SK-N-MC (cell line): ENCODE measurements at regions not wholly inside any gene's neighbourhood (a gene's known extent, or its start where the extent isn't known, plus 50 kb on each side); places are given as distances from the start of the nearest gene placed in this dataset.

Experiments used
- DNase-seq: peaks from one replicate; pipeline ENCODE4 v3.0.0-alpha.2; 2011; ENCODE audit warnings: low read depth, low spot score
- H3K27ac ChIP-seq: fragments of 200-600 bp; sonication (generic); 2 replicates; pipeline ENCODE4 v1.5.1; 2016; ENCODE audit warnings: mixed run types
- H3K36me3 ChIP-seq: fragments of 200-600 bp; sonication (generic); 2 replicates; pipeline ENCODE4 v1.6.1; 2017; ENCODE audit warnings: antibody characterized with exemption, low read length, mixed read lengths; ENCODE audit not compliant: insufficient read depth
- H3K4me3 ChIP-seq: fragments of 200-600 bp; sonication (generic); 2 replicates; pipeline ENCODE4 v1.5.1; 2016
- H3K9ac ChIP-seq: fragments of 200-600 bp; sonication (generic); 2 replicates; pipeline ENCODE4 v1.8.0; 2017; ENCODE audit warnings: mixed run types, mixed read lengths; ENCODE audit not compliant: insufficient read length
- H3K9me3 ChIP-seq: fragments of 200-600 bp; sonication (generic); 2 replicates; pipeline ENCODE4 v1.6.1; 2017; ENCODE audit warnings: low read depth, mild to moderate bottlenecking, antibody characterized with exemption, low read length, moderate library complexity, mixed read lengths
- EZH2 ChIP-seq: fragments of 200-600 bp; sonication (generic); IDR thresholded peaks from one replicate; pipeline ENCODE4 v1.6.1; 2017; ENCODE audit warnings: antibody characterized with exemption
- FOXP2 ChIP-seq: optimal IDR thresholded peaks from 2 replicates; pipeline ENCODE3; 2011; ENCODE audit warnings: mild to moderate bottlenecking, moderate library complexity; ENCODE audit not compliant: insufficient read depth; ENCODE audit errors: extremely low read length, control extremely low read depth
- POLR2AphosphoS5 ChIP-seq: IDR thresholded peaks from 2 replicates; pipeline ENCODE4 v1.6.1; 2012; ENCODE audit warnings: mild to moderate bottlenecking, low read depth, low read length, borderline replicate concordance

DNA sequence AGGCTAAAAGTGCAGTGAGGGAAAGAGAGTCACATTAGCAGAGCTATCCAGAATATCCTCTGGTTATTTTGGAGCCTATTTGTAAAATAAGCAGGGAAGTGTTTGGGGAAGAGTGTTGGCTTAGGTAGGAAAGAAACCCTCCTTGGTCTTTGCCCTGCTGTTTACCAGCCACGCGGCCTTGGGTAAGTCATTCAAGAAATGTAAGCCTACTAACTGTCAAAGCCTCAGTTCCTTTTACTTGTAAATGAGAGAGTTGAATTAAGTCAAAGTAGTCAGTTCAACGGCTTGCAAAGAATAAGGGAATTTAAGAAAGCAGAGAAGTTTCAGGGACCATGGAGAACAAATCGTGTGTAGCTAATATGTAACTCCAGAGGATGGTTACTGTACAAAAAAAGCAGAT, 75.8 kb upstream of the TNC start:
- Histone ChIP-seq H3K4me3 (no peak overlapping the region), H3K27ac (no peak overlapping the region), H3K9me3 (0 out of 2 replicates have a peak, but pooled peaks cover 3% of the 10 kb centered on the region), H3K36me3 (no peaks in the 10 kb centered on the region), H3K9ac (no peak overlapping the region)
- TF ChIP-seq EZH2 (no peak), POLR2AphosphoS5 (no peak), FOXP2 (no peak)
- DNase-seq = no peak

DNA sequence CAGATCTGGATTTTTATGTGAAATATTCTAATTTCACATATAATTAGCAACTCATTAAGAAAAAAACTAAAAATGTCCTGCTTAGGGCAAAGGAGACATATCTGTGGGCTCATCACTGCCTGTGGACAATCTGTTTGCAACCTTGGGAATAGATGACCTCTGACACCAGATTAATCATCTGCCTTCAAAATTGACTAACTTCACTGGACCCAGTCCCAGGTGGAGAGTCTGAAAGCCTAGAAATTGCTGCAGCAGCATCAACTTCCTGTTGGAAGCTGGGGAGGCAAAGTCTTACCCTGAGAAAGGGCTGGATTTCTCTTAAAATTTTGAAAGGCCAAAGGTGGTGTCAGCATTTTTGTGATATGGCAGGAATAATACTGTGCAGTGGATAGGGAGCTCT, 76.3 kb upstream of the TNC start:
- Histone ChIP-seq H3K9me3 (0 out of 2 replicates have a peak, but pooled peaks cover 3% of the 10 kb centered on the region), H3K27ac (no peak overlapping the region), H3K36me3 (no peaks in the 10 kb centered on the region), H3K9ac (no peak overlapping the region), H3K4me3 (no peak overlapping the region)
- TF ChIP-seq EZH2 = no peak
- no peak for TF ChIP-seq POLR2AphosphoS5
- TF ChIP-seq FOXP2 = no peak
- no peak for DNase-seq

DNA sequence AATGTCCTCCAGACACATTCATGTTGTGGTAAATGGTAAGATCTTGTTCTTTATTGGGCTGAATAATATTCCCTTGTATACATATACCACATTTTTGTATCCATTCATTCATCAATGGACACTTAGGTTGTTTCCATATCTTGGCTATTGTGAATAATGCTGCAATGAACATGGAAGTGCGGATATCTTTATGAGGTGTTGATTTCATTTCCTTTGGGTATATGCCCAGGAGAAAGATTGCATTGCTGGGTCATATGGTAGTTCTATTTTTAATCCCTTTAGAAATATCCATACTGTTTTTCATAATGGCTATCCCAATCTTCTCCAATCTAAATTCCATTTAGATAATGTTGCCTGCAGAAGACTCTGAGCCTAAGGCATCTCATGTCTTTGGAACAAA, 78.0 kb upstream of the TNC start:
- no peaks in the 10 kb centered on the region for H3K9me3 ChIP-seq
- no peak overlapping the region for H3K4me3 ChIP-seq
- H3K27ac ChIP-seq = no peak overlapping the region
- no peak overlapping the region for H3K9ac ChIP-seq
- DNase-seq = no peak
- no peak for TF ChIP-seq FOXP2
- TF ChIP-seq EZH2 = no peak
- no peak for TF ChIP-seq POLR2AphosphoS5
- H3K36me3 ChIP-seq = no peaks in the 10 kb centered on the region

DNA sequence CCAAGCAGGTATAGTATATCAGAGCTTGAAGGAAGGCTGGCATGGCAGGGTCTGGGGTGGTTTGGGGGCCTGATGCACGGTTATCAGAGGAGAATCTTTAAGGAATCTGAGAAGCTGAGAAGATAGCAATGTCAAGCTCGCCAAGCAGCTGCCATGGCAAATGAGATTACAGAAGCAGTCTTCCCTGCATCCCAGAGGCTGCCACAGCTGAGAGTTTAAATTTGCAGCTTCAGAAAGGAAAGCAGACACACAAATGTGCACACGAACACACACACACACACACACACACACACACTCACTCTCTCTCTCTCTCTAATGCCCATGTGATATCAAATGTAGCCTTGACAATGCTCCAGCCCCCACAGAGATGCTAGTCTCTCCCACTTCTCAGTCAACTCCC, 79.0 kb upstream of the TNC start:
- TF ChIP-seq FOXP2 (no peak), EZH2 (no peak), POLR2AphosphoS5 (no peak)
- Histone ChIP-seq H3K4me3 (no peak overlapping the region), H3K27ac (no peak overlapping the region), H3K9me3 (no peaks in the 10 kb centered on the region), H3K36me3 (no peaks in the 10 kb centered on the region), H3K9ac (no peak overlapping the region)
- DNase-seq = no peak

DNA sequence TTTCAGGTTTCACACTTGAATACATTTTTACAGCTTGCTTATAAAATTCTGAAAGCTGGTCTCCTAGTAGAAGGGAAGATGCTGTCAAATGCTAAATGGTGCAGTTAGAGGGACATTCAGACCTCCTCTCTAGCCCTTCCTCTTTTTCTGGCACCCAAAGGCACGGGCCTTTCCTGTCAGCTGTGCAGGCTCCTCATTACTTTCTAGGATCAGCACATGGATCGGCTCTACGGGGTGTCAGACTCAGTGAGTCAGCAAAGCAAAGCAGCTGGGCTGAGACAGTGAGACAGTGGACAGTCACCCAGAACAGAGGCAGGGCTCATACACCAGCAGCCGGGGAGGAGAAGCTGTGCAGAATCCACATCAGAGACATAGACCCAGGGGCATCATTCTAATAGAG, 80.0 kb upstream of the TNC start:
- no peaks in the 10 kb centered on the region for H3K36me3 ChIP-seq
- no peak for TF ChIP-seq EZH2
- TF ChIP-seq FOXP2 = no peak
- no peak for TF ChIP-seq POLR2AphosphoS5
- no peak overlapping the region for H3K9ac ChIP-seq
- no peak for DNase-seq
- no peak overlapping the region for H3K27ac ChIP-seq
- no peak overlapping the region for H3K4me3 ChIP-seq
- no peaks in the 10 kb centered on the region for H3K9me3 ChIP-seq

DNA sequence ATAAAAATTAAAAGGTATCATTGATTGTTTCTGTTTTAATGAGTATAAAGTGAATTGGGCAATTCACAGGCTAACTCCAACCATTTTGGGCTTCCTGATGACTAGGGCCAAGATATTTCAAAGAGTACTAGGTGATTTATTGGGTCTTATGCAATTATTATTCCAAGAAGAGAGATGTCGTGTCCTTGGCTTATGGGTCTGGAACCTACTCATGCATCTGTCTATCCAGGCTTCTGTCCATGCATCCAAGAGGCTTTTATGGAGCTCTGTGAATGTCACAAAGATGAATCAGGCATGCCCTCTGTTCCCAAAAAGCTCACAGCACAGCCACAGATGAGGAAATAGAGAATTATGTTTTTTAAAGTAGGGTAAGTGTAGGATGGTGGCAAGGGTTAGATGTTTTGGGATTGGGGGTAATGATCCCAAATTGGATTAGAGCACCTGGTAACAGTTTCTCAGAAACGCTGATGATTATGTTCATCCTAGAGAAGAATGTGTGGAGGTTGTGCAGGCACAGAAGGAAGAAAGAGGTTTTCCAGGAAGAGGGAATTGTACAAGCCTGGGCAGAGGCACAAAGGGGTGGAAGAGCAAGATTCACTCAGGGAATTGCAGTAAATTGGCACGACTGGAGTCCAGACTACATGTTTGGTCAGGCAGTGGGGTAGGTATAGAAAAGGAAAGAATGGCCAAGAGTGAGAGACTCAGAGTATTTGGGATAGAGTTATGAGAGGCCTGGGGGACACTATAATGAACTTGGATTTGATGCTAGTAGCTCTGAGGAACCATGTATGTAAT, 83.0 kb upstream of the TNC start:
- Histone ChIP-seq H3K4me3 (no peak overlapping the region), H3K9me3 (no peaks in the 10 kb centered on the region), H3K9ac (no peak overlapping the region), H3K27ac (no peak overlapping the region), H3K36me3 (no peaks in the 10 kb centered on the region)
- DNase-seq = no peak
- no peak for TF ChIP-seq EZH2
- TF ChIP-seq POLR2AphosphoS5 = no peak
- no peak for TF ChIP-seq FOXP2

DNA sequence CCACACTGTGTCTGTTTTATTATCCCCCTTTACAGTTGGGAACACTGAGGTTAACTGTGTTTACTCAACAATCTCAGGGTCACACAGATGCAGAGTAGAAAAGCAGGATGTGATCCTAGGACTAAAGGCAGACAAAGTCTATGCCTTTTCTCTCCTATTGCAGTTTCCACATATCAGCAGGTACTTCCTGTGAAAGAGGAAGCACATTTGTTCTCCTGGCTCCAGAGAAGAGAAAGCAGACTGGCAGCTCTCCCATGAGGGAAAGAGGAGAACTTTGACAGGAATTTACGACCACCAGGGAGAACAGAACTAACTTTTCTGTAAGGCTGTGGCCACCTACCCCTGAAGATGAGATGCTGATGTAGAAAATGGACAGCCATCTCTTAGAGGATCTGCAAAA, 84.2 kb upstream of the TNC start:
- no peak overlapping the region for H3K9ac ChIP-seq
- no peaks in the 10 kb centered on the region for H3K36me3 ChIP-seq
- H3K4me3 ChIP-seq = no peak overlapping the region
- TF ChIP-seq EZH2 = no peak
- no peak for TF ChIP-seq FOXP2
- TF ChIP-seq POLR2AphosphoS5 = no peak
- no peak for DNase-seq
- peak overlapping the region; percentile 39; the same call in 1 of the 2 replicates for H3K27ac ChIP-seq
- H3K9me3 ChIP-seq = no peaks in the 10 kb centered on the region

DNA sequence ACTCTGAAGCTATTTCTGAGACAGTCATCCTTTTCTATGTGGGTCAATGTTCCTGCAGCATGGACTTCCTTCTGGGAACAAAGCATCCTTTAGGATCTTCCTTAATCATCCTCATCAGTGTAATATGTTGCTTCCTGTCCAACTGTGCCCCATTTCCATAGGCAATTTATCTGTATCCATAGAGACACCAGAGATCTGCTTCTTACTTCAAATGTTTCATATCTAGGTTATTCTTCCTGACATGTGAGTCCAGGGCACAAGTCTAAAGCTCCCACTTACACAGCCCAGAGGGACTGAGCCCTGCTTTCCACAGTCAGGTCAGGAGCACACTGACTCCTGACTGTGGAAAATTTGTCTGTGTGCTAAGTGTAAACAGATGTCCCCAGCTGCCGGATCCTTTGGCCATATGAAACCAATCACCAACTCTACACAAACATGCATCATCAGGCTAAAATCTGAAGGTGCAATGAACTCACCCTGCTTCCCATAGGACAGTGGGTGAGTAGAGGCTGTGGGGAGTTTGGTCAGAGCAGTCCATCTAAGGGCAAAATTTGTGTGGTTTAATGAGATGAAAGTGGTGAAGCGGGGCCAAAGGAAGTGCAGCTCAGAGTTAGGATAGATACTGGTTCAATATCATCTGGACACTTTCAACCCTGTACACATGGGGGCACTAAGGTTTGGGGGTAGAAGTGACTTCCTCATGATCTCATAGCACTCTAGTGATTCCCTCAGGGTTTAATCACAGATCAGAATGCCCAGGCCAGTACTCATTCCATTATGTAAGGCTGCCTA, 85.2 kb upstream of the TNC start:
- Histone ChIP-seq H3K27ac (no peak overlapping the region), H3K36me3 (no peaks in the 10 kb centered on the region), H3K9ac (no peak overlapping the region), H3K4me3 (no peak overlapping the region), H3K9me3 (no peaks in the 10 kb centered on the region)
- TF ChIP-seq POLR2AphosphoS5 (no peak), EZH2 (no peak), FOXP2 (no peak)
- DNase-seq = no peak

DNA sequence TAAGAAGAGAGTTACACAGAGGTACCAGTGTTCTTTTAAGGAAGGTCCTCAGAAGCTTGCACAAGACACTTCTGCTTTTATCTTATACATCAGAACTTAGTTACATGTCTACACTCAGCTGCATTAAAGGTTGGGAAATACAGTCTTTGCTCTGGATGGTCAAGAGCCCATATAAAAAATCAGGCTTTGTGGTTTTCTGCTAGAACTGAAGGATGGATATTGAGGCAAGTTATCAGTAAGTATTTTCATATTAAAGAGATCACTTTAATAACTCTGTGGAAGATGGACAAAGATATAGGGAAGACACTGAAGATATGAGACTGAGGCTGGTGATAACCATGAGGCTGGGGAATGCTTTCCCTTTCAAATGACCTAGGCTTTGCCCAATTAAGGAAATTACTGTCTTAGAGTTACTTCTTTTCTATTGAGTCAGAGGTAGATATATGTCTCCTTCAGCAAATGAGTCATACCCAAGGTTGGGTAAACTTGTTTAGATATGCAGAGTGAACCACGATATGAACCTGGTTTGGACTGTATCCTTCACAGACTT, 87.0 kb upstream of the TNC start:
- Histone ChIP-seq H3K9ac (no peak overlapping the region), H3K9me3 (no peaks in the 10 kb centered on the region), H3K27ac (no peak overlapping the region), H3K36me3 (no peaks in the 10 kb centered on the region), H3K4me3 (no peak overlapping the region)
- TF ChIP-seq EZH2 = no peak
- TF ChIP-seq FOXP2 = no peak
- no peak for TF ChIP-seq POLR2AphosphoS5
- no peak for DNase-seq
